HCT116 (cell line): ENCODE measurements at regions not wholly inside any gene's neighbourhood (a gene's known extent, or its start where the extent isn't known, plus 50 kb on each side); places are given as distances from the start of the nearest gene placed in this dataset.

Experiments
- ATAC-seq: fragments of 200-7000 bp; cut with Tn5 transposase; 2 replicates; pipeline ENCODE4 v1.9.1; 2020; ENCODE audit warnings: mild to moderate bottlenecking, moderate library complexity
- BruUV-seq: library from RNA; stranded (reverse); fragments of 400-500 nt; replicated peaks from 2 replicates; lab custom pipeline; 2021; lab: Mats Ljungman, UMichigan
- CTCF ChIA-PET: fragments of 300-600 bp; sonication (Branson Sonifier 250); formaldehyde crosslinking; loops from one replicate; lab custom pipeline; 2021; ENCODE audit warnings: antibody characterized with exemption; lab: Charles Lee
- POLR2A ChIA-PET: fragments of 300-600, 350-600 bp; sonication (Branson Sonifier 250); formaldehyde crosslinking; loops from one replicate; lab custom pipeline; 2021; ENCODE audit warnings: antibody characterized with exemption; lab: Charles Lee
- RAD21 ChIA-PET, 2 experiments: fragments of 300-600 bp; sonication (Branson Sonifier 250); formaldehyde crosslinking; loops; one replicate each; lab custom pipeline; 2023; ENCODE audit warnings: low total read pairs in 2 of 2; ENCODE audit not compliant: uncharacterized antibody in 2 of 2, unreplicated experiment in 2 of 2, low non-redundant PET in 1 of 2; lab: Charles Lee
- DNase-seq: peaks from one replicate; pipeline ENCODE4 v3.0.0-alpha.2; 2010; ENCODE audit warnings: low read depth, low spot score
- H2AFZ ChIP-seq: fragments of 200-600 bp; shearing (Covaris generic), sonication (generic); 2 replicates; pipeline ENCODE4 v1.6.1; 2017; ENCODE audit warnings: low read depth, mixed run types, mixed read lengths, antibody characterized with exemption, low read length; ENCODE audit not compliant: poor library complexity, severe bottlenecking
- H3K27ac ChIP-seq: 2 replicates; pipeline ENCODE4 v1.5.1; 2012; ENCODE audit warnings: low read depth, low read length
- H3K27me3 ChIP-seq: fragments of 200-600 bp; sonication (generic); 2 replicates; pipeline ENCODE4 v1.6.1; 2016; ENCODE audit warnings: mixed run types, low read length, mixed read lengths; ENCODE audit not compliant: insufficient read depth
- H3K36me3 ChIP-seq, 2 experiments: fragments of 200-500 bp in 1 of 2; fragments of 200-600 bp in 1 of 2; sonication (Bioruptor generic) in 1 of 2; sonication (generic) in 1 of 2; 2 replicates each; pipeline versions ENCODE4 v1.5.1 to v1.6.1; 2014 to 2016; ENCODE audit warnings: low read length in 2 of 2, inconsistent platforms in 1 of 2, mixed read lengths in 1 of 2, mixed run types in 1 of 2; ENCODE audit not compliant: insufficient read depth in 2 of 2, control insufficient read depth in 1 of 2
- H3K4me1 ChIP-seq, 2 experiments: fragments of 200-600 bp in 1 of 2; sonication (generic) in 1 of 2; 2 replicates each; pipeline versions ENCODE4 v1.5.1 to v1.6.1; 2012 to 2017; ENCODE audit warnings: low read length in 2 of 2, inconsistent platforms in 1 of 2, mild to moderate bottlenecking in 1 of 2, mixed read lengths in 1 of 2, mixed run types in 1 of 2, moderate library complexity in 1 of 2; ENCODE audit not compliant: insufficient read depth in 2 of 2, control insufficient read depth in 1 of 2
- H3K4me2 ChIP-seq: fragments of 200-600 bp; sonication (generic); 2 replicates; pipeline ENCODE4 v1.6.1; 2017; ENCODE audit warnings: mixed run types, low read length, mixed read lengths
- H3K4me3 ChIP-seq, 2 experiments: fragments of 200-600 bp in 1 of 2; sonication (generic) in 1 of 2; replicated peaks in 1 of 2; 2 replicates each; pipeline ENCODE4 v1.5.1; 2011 to 2016; ENCODE audit warnings: low read length in 2 of 2, control low read depth in 1 of 2, low read depth in 1 of 2, mild to moderate bottlenecking in 1 of 2, mixed read lengths in 1 of 2, mixed run types in 1 of 2
- H3K79me2 ChIP-seq: fragments of 200-600 bp; sonication (generic); 2 replicates; pipeline ENCODE4 v1.6.1; 2017; ENCODE audit warnings: mild to moderate bottlenecking, mixed run types, low read length, moderate library complexity, mixed read lengths; ENCODE audit not compliant: insufficient read depth
- H3K9ac ChIP-seq: fragments of 200-600 bp; sonication (generic); 2 replicates; pipeline ENCODE4 v1.6.1; 2016; ENCODE audit warnings: low read length, mixed read lengths
- H3K9me2 ChIP-seq: fragments of 200-600 bp; sonication (generic), shearing (Covaris generic); 2 replicates; pipeline ENCODE4 v1.6.1; 2017; ENCODE audit warnings: mixed run types, mild to moderate bottlenecking, moderate library complexity; ENCODE audit not compliant: insufficient read depth
- H3K9me3 ChIP-seq, 2 experiments: fragments of 200-500 bp in 1 of 2; fragments of 200-600 bp in 1 of 2; sonication (Bioruptor generic) in 1 of 2; sonication (generic) in 1 of 2; 2 replicates each; pipeline ENCODE4 v1.6.1; 2014 to 2017; ENCODE audit warnings: low read length in 2 of 2, mixed read lengths in 2 of 2, inconsistent platforms in 1 of 2, low read depth in 1 of 2, mild to moderate bottlenecking in 1 of 2, mixed run types in 1 of 2, moderate library complexity in 1 of 2; ENCODE audit not compliant: control insufficient read depth in 1 of 2, insufficient read depth in 1 of 2
- H4K20me1 ChIP-seq: fragments of 200-600 bp; sonication (generic), shearing (Covaris generic); 2 replicates; pipeline ENCODE4 v1.6.1; 2017; ENCODE audit warnings: mixed run types, mild to moderate bottlenecking, moderate library complexity; ENCODE audit not compliant: insufficient read depth
- CBX3 ChIP-seq: IDR thresholded peaks from 2 replicates; pipeline ENCODE4 v1.6.1; 2012; ENCODE audit warnings: low read depth
- CEBPB ChIP-seq: IDR thresholded peaks from 2 replicates; pipeline ENCODE4 v1.6.1; 2012; ENCODE audit warnings: low read depth
- EZH2 ChIP-seq: fragments of 200-600 bp; sonication (generic); IDR thresholded peaks from 2 replicates; pipeline ENCODE4 v1.6.1; 2017; ENCODE audit warnings: antibody characterized with exemption, mixed run types
- EZH2phosphoT487 ChIP-seq: fragments of 200-600 bp; IDR thresholded peaks from 2 replicates; pipeline ENCODE4 v1.6.1; 2018; ENCODE audit warnings: antibody characterized with exemption, borderline replicate concordance
- JUND ChIP-seq: IDR thresholded peaks from 2 replicates; pipeline ENCODE4 v1.6.1; 2012
- POLR2A ChIP-seq: IDR thresholded peaks from 2 replicates; pipeline ENCODE4 v1.7.0; 2011; ENCODE audit warnings: borderline replicate concordance; ENCODE audit not compliant: insufficient read depth, insufficient read length; ENCODE audit errors: extremely low read depth
- POLR2AphosphoS5 ChIP-seq: IDR thresholded peaks from 2 replicates; pipeline ENCODE4 v1.6.1; 2011; ENCODE audit warnings: mild to moderate bottlenecking, low read depth, low read length, moderate library complexity
- SIN3A ChIP-seq: IDR thresholded peaks from 2 replicates; pipeline ENCODE4 v1.6.1; 2012; ENCODE audit warnings: low read depth
- SP1 ChIP-seq: IDR thresholded peaks from 2 replicates; pipeline ENCODE4 v1.6.1; 2012; ENCODE audit warnings: low read depth
- TCF7L2 ChIP-seq: IDR thresholded peaks from 2 replicates; pipeline ENCODE4 v1.7.0; 2011; ENCODE audit warnings: borderline replicate concordance, inconsistent platforms; ENCODE audit not compliant: insufficient read depth, insufficient read length; ENCODE audit errors: extremely low read depth
- intact Hi-C: fragments of 100-400 bp; cut with micrococcal nuclease; formaldehyde crosslinking; loops from 2 replicates; pipeline ENCODE4 v1.10.0; 2022
- TF ChIP-seq, protein P1 (sequence below): IDR thresholded peaks from 2 replicates; pipeline ENCODE4 v1.6.1; 2011; ENCODE audit warnings: mild to moderate bottlenecking, low read length, moderate library complexity; ENCODE audit not compliant: insufficient replicate concordance; ENCODE audit errors: extremely low read depth
- TF ChIP-seq, protein P2 (sequence below): IDR thresholded peaks from 2 replicates; pipeline ENCODE4 v1.6.1; 2012
- TF ChIP-seq, protein P3 (sequence below): IDR thresholded peaks from 2 replicates; pipeline ENCODE4 v1.6.1; 2012

DNA sequence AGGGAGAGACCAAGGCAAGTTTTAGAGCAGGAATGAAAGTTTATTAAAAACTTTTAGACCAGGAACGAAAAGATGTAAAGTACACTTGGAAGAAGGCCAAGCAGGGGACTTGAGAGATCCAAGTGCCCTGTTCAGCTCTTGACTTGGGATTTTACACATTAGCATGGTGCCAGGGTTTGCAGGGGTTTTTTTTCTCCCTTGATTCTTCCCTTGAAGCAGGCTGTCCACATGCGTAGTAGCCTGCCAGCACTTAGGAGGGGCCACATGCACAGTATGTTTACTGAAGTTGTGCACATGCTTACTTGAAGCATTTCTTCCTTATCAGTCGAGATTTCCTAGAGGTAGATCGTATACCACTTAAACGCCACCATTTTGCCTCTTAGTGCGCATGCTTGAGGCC is 277.5 kb upstream of the AGTR1 start:
- no peak overlapping the region for H3K4me3 ChIP-seq
- BruUV-seq = no TSS peak
- intact Hi-C loops = no loop called here
- TF ChIP-seq TCF7L2 (no peak), JUND (no peak), EZH2 (no peak)
- TF ChIP-seq, protein P1, sequence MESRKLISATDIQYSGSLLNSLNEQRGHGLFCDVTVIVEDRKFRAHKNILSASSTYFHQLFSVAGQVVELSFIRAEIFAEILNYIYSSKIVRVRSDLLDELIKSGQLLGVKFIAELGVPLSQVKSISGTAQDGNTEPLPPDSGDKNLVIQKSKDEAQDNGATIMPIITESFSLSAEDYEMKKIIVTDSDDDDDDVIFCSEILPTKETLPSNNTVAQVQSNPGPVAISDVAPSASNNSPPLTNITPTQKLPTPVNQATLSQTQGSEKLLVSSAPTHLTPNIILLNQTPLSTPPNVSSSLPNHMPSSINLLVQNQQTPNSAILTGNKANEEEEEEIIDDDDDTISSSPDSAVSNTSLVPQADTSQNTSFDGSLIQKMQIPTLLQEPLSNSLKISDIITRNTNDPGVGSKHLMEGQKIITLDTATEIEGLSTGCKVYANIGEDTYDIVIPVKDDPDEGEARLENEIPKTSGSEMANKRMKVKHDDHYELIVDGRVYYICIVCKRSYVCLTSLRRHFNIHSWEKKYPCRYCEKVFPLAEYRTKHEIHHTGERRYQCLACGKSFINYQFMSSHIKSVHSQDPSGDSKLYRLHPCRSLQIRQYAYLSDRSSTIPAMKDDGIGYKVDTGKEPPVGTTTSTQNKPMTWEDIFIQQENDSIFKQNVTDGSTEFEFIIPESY = no peak
- TF ChIP-seq, protein P2, sequence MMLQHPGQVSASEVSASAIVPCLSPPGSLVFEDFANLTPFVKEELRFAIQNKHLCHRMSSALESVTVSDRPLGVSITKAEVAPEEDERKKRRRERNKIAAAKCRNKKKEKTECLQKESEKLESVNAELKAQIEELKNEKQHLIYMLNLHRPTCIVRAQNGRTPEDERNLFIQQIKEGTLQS = no peak
- H3K4me1 ChIP-seq = no peaks in the 10 kb centered on the region
- no peaks in the 10 kb centered on the region for H3K9me3 ChIP-seq
- ChIA-PET POLR2A (no interaction called here), CTCF (no interaction called here), RAD21 (no interaction called here)
- H3K4me2 ChIP-seq = no peak overlapping the region
- no peaks in the 10 kb centered on the region for H3K36me3 ChIP-seq
- H3K9ac ChIP-seq = no peak overlapping the region
- no peak overlapping the region for H3K27ac ChIP-seq
- no peaks in the 10 kb centered on the region for H4K20me1 ChIP-seq
- no peaks in the 10 kb centered on the region for H3K79me2 ChIP-seq
- H3K27me3 ChIP-seq = no peaks in the 10 kb centered on the region
- DNase-seq = no peak
- H2AFZ ChIP-seq = no peak overlapping the region
- H3K9me2 ChIP-seq = no peaks in the 10 kb centered on the region
- ATAC-seq = no peak

DNA sequence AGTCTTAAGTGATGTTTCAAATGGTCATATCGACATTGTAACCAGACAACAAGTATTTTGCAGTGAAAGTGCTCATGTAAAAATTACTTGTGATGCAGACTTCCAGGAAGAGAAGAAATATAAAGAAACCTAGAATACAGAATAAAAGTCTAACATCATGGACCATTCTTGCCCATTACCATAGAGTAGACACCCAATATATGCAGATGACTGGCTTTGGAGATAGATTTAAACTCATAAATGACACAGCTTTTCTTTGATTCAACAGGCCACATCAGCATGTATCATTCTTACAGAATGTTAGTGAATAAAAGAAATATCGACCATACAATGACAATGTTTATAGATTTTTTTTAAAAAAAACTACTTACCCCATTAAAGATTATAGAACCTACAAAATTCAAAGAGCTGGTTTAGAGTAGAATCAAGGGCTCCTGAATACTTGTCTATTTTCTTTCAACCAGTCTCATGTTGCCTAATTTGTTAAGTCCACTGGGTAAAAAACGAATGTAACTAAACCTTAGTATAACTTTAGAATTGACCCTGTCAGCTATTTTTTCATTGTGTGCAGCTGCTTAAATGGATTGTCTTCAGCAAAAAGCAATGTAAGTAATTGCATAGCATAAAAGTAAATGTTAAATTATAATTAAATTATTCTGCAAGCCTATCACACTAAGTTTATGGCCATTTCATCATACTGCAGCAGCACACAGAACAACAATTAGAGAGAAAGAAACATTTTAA is 268.7 kb upstream of the AGTR1 start:
- Histone ChIP-seq H3K4me1 (no peaks in the 10 kb centered on the region), H3K4me2 (no peak overlapping the region), H4K20me1 (no peaks in the 10 kb centered on the region), H3K27me3 (no peaks in the 10 kb centered on the region), H3K9ac (no peak overlapping the region), H2AFZ (no peak overlapping the region), H3K27ac (no peak overlapping the region), H3K79me2 (no peaks in the 10 kb centered on the region), H3K4me3 (no peak overlapping the region), H3K36me3 (no peaks in the 10 kb centered on the region), H3K9me3 (no peaks in the 10 kb centered on the region), H3K9me2 (no peaks in the 10 kb centered on the region)
- no TSS peak for BruUV-seq
- ChIA-PET RAD21 (no interaction called here), POLR2A (no interaction called here), CTCF (no interaction called here)
- intact Hi-C loops = no loop called here
- DNase-seq (no peak), ATAC-seq (no peak)
- no peak for TF ChIP-seq SIN3A
- TF ChIP-seq CEBPB = no peak
- TF ChIP-seq, protein P3, sequence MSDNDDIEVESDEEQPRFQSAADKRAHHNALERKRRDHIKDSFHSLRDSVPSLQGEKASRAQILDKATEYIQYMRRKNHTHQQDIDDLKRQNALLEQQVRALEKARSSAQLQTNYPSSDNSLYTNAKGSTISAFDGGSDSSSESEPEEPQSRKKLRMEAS = no peak
- no peak for TF ChIP-seq JUND
- TF ChIP-seq CBX3 = no peak
- no peak for TF ChIP-seq EZH2phosphoT487
- no peak for TF ChIP-seq POLR2AphosphoS5
- TF ChIP-seq SP1 = no peak
- no peak for TF ChIP-seq EZH2
- TF ChIP-seq, protein P2 = no peak
- no peak for TF ChIP-seq POLR2A
- TF ChIP-seq, protein P1 = no peak
